ENCODE measurements at regions not wholly inside any gene's neighbourhood (a gene's known extent, or its start where the extent isn't known, plus 50 kb on each side); places are given as distances from the start of the nearest gene placed in this dataset.

DNA sequence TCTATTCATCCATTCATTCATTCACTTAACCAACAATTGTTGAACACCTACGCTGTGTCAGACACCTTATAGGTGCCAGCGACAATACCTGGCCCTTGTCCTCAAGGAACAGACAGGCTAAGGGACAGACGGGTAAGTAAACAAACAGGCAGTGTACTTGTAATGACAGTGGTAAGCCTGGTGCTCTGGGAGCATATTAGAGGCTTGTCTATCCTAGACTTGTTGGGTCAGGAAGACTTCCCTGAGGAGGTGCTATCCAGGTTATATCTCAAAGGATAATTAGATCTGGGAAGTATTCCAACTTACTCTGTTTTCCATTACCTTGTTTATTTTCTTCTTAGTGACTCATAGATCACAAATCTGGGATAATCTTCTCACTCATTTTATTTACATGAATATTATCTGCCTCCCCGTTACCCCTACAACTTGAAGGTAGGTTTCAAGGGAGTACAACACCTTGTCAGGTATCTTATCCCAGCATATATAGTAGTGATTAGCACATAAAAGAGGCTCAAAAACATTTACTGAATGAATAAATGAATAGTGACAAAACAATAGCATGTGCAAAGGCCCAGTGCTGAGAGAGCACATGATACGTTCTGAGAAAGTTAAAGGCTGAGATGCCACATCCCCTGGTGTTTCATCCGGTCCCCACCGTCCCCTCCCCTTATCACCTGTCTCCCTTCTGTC lies 75.3 kb upstream of the NCAM1 start:
- TF ChIP-seq CTCF (IDR thresholded peaks at IDR 0.05) = no peak
- TF ChIP-seq POLR2A (IDR thresholded peaks at IDR 0.05) = no peak
